Mesendoderm (in vitro differentiated cells): ENCODE measurements at regions not wholly inside any gene's neighbourhood (a gene's known extent, or its start where the extent isn't known, plus 50 kb on each side); places are given as distances from the start of the nearest gene placed in this dataset.

Experiments
- DNase-seq: peaks from one replicate; pipeline ENCODE4 v3.0.0; 2013
- H2AK5ac ChIP-seq: 2 replicates; pipeline ENCODE4 v1.6.1; 2013; ENCODE audit warnings: low read length, inconsistent platforms
- H2BK120ac ChIP-seq: 2 replicates; pipeline ENCODE4 v1.6.1; 2013; ENCODE audit warnings: low read depth, mild to moderate bottlenecking, low read length, moderate library complexity, mixed read lengths
- H2BK15ac ChIP-seq: replicated peaks from 2 replicates; pipeline ENCODE4 v1.6.1; 2013; ENCODE audit warnings: low read depth, mild to moderate bottlenecking, moderate library complexity
- H2BK5ac ChIP-seq: 2 replicates; pipeline ENCODE4 v1.6.1; 2013; ENCODE audit warnings: low read length, inconsistent platforms
- H3K18ac ChIP-seq: 2 replicates; pipeline ENCODE4 v1.6.1; 2013; ENCODE audit warnings: mild to moderate bottlenecking, low read length, mixed read lengths
- H3K23ac ChIP-seq: one replicate; pipeline ENCODE4 v1.6.1; 2013; ENCODE audit warnings: low read length
- H3K27ac ChIP-seq: 2 replicates; pipeline ENCODE4 v1.5.1; 2013; ENCODE audit warnings: low read depth, mild to moderate bottlenecking, inconsistent platforms, low read length, moderate library complexity
- H3K27me3 ChIP-seq: 2 replicates; pipeline ENCODE4 v1.6.1; 2013; ENCODE audit warnings: low read length, control low read depth, mild to moderate bottlenecking, inconsistent platforms; ENCODE audit not compliant: insufficient read depth, poor library complexity
- H3K36me3 ChIP-seq: 2 replicates; pipeline ENCODE4 v1.6.1; 2013; ENCODE audit warnings: low read length, inconsistent platforms; ENCODE audit not compliant: control insufficient read depth, insufficient read depth
- H3K4ac ChIP-seq: one replicate; pipeline ENCODE4 v1.6.1; 2013; ENCODE audit warnings: low read depth, mild to moderate bottlenecking, low read length, moderate library complexity
- H3K4me1 ChIP-seq: 2 replicates; pipeline ENCODE4 v1.6.1; 2013; ENCODE audit warnings: low read depth, low read length, inconsistent platforms; ENCODE audit not compliant: control insufficient read depth
- H3K4me2 ChIP-seq: 2 replicates; pipeline ENCODE4 v1.6.1; 2013; ENCODE audit warnings: low read length
- H3K4me3 ChIP-seq: 2 replicates; pipeline ENCODE4 v1.5.1; 2013; ENCODE audit warnings: mild to moderate bottlenecking, low read length
- H3K56ac ChIP-seq: one replicate; pipeline ENCODE4 v1.6.1; 2013; ENCODE audit warnings: low read length
- H3K79me1 ChIP-seq: 2 replicates; pipeline ENCODE4 v1.6.1; 2013; ENCODE audit warnings: low read length, inconsistent platforms
- H3K79me2 ChIP-seq: 2 replicates; pipeline ENCODE4 v1.6.1; 2013; ENCODE audit warnings: mild to moderate bottlenecking, low read length; ENCODE audit not compliant: control insufficient read depth, insufficient read depth
- H3K9ac ChIP-seq: 2 replicates; pipeline ENCODE4 v1.6.1; 2013; ENCODE audit warnings: low read length, inconsistent platforms
- H4K5ac ChIP-seq: one replicate; pipeline ENCODE4 v1.6.1; 2013; ENCODE audit warnings: low read length
- H4K8ac ChIP-seq: one replicate; pipeline ENCODE4 v1.6.1; 2013; ENCODE audit warnings: low read depth, mild to moderate bottlenecking, control low read depth, low read length, moderate library complexity
- WGBS: extraction: QIAGEN DNeasy Blood & Tissue Kit; methylation state at CpG from one replicate; pipeline ENCODE4 v1.1.7; 2013; ENCODE audit warnings: low lambda C conversion rate, missing lambda C conversion rate; ENCODE audit not compliant: insufficient coverage; ENCODE audit errors: extremely low coverage; 5-methylcytosine and 5-hydroxymethylcytosine counted together

DNA sequence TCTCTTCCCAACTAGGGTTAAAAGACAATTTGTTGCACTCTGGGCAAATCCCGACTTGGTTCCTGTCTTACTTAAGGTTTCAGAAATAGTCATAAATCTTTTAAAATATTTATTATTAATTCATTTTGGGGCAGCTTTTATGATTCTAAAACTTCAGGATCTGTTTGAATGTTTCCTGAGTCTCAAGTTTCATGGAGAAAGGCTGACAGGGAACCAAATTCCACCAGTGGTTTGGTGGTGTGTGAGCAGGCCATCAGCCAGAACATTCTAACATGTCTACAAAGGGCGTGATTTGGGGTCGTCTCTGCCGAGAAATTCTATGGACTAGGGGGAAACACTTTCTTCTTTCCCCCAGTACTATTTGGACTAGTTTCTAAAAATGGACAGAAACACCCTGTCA lies 366.4 kb downstream of the ZNF521 start:
- H2BK5ac ChIP-seq: peak overlapping the region; percentile 15
- no CpG with 5 or more reads among the region's 4 CpGs for WGBS
- no peak overlapping the region for H3K9ac ChIP-seq
- no peaks in the 10 kb centered on the region for H3K27me3 ChIP-seq
- H2BK120ac ChIP-seq: no peak overlapping the region
- peak overlapping the region; percentile 16 for H3K4ac ChIP-seq
- H3K4me3 ChIP-seq: no peak overlapping the region
- peak overlapping the region; percentile 42 for H2BK15ac ChIP-seq
- H2AK5ac ChIP-seq: no peak overlapping the region
- no peaks in the 10 kb centered on the region for H3K79me1 ChIP-seq
- no peak overlapping the region for H3K23ac ChIP-seq
- peak overlapping the region; percentile 91 for H4K8ac ChIP-seq
- DNase-seq: no peak
- H3K56ac ChIP-seq: peak overlapping the region; percentile 47
- H3K18ac ChIP-seq: peak overlapping the region; percentile 69
- no peak overlapping the region for H4K5ac ChIP-seq
- H3K4me1 ChIP-seq: peaks cover 10% of the 10 kb centered on the region
- H3K79me2 ChIP-seq: no peaks in the 10 kb centered on the region
- no peaks in the 10 kb centered on the region for H3K36me3 ChIP-seq
- no peak overlapping the region for H3K27ac ChIP-seq
- no peak overlapping the region for H3K4me2 ChIP-seq

GRCh38 chr18:24986666-24987302 lies 365.2 kb downstream of the ZNF521 start:
- Histone ChIP-seq H3K23ac (no peak overlapping the region), H2BK120ac (no peak overlapping the region), H4K8ac (no peak overlapping the region), H2BK15ac (no peak overlapping the region), H3K56ac (peak overlapping the region; percentile 71), H3K4me3 (no peak overlapping the region), H3K79me2 (no peaks in the 10 kb centered on the region), H3K4ac (peak overlapping the region; percentile 79), H3K4me1 (peaks cover 12% of the 10 kb centered on the region), H4K5ac (peak overlapping the region; percentile 85), H2BK5ac (peak overlapping the region; percentile 64), H3K27me3 (no peaks in the 10 kb centered on the region), H3K9ac (peak overlapping the region; percentile 66), H3K36me3 (no peaks in the 10 kb centered on the region), H3K4me2 (no peak overlapping the region), H3K79me1 (no peaks in the 10 kb centered on the region), H2AK5ac (no peak overlapping the region), H3K18ac (peak overlapping the region; percentile 70), H3K27ac (peak overlapping the region; percentile 67)
- DNase-seq: peak; percentile 48
- WGBS: no CpG with 5 or more reads among the region's 6 CpGs

DNA sequence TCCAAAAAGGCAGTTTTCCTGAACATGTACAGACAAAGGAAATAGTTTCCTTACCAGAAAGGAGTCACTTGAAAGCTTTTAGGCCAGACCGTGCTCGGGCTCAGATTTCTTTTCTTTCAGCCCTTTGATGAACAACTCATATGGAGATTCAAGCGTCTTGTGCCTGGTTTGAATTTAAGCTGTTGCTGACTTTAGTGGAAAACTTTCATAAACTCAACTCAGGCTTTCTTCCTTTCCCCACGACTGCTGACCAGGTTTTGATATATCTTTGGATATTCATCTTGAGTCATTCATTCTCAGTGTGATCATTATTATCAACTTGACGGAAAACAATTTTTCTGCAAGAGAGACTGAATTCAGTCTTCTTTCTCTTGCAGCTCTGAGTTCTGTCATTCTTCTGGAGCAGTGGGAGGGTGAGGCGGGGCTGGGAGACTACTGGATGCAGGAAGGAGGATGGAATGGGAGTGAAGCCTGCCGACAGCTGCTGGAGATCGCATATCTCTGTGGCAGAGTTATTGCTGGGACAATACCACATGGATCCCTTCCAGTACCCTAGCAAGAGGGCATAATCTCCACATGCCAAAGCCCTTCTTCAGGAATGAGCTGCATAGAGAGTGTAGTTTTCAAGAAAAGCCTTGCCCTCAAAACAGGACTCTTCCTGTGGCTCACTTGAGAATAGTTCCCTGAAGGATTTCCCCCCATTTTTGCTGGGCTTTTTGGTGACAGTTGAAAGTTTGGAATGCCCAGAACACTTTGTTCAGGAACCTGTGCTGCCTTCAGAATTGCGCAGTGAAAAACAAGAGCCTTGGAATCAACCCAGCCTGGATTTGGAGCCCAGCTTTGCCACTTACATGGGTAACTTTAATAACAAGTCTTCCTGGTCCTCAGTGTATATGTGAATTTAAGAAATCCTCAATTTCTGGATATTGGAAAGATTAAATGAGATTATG lies 364.4 kb downstream of the ZNF521 start:
- no peak overlapping the region for H3K4me3 ChIP-seq
- H3K79me2 ChIP-seq: no peaks in the 10 kb centered on the region
- H2BK15ac ChIP-seq: peak overlapping the region; percentile 60
- H2AK5ac ChIP-seq: no peak overlapping the region
- WGBS: no CpG with 5 or more reads among the region's 9 CpGs
- H2BK120ac ChIP-seq: peak overlapping the region; percentile 95
- no peak overlapping the region for H3K23ac ChIP-seq
- peak overlapping the region; percentile 48 for H3K4ac ChIP-seq
- H3K56ac ChIP-seq: peak overlapping the region; percentile 71
- peaks cover 12% of the 10 kb centered on the region for H3K4me1 ChIP-seq
- no peak overlapping the region for H3K4me2 ChIP-seq
- no peaks in the 10 kb centered on the region for H3K79me1 ChIP-seq
- peak overlapping the region; percentile 7 for H2BK5ac ChIP-seq
- peak overlapping the region; percentile 91 for H3K18ac ChIP-seq
- H3K27ac ChIP-seq: no peak overlapping the region
- H4K5ac ChIP-seq: no peak overlapping the region
- H4K8ac ChIP-seq: no peak overlapping the region
- no peaks in the 10 kb centered on the region for H3K36me3 ChIP-seq
- peak overlapping the region; percentile 66 for H3K9ac ChIP-seq
- H3K27me3 ChIP-seq: no peaks in the 10 kb centered on the region
- peak; percentile 68 for DNase-seq

GRCh38 chr18:24988253-24988840 lies 363.6 kb downstream of the ZNF521 start:
- peak overlapping the region; percentile 75 for H2BK15ac ChIP-seq
- no peak for DNase-seq
- no CpG with 5 or more reads among the region's 7 CpGs for WGBS
- peak overlapping the region; percentile 56 for H3K18ac ChIP-seq
- no peak overlapping the region for H3K4me2 ChIP-seq
- H2BK5ac ChIP-seq: no peak overlapping the region
- peak overlapping the region; percentile 48 for H3K4ac ChIP-seq
- no peak overlapping the region for H3K23ac ChIP-seq
- no peak overlapping the region for H2BK120ac ChIP-seq
- no peaks in the 10 kb centered on the region for H3K36me3 ChIP-seq
- H3K79me2 ChIP-seq: no peaks in the 10 kb centered on the region
- H4K8ac ChIP-seq: no peak overlapping the region
- H3K4me3 ChIP-seq: no peak overlapping the region
- no peaks in the 10 kb centered on the region for H3K79me1 ChIP-seq
- peaks cover 12% of the 10 kb centered on the region for H3K4me1 ChIP-seq
- peak overlapping the region; percentile 10 for H3K9ac ChIP-seq
- no peak overlapping the region for H3K27ac ChIP-seq
- peak overlapping the region; percentile 56 for H3K56ac ChIP-seq
- H2AK5ac ChIP-seq: no peak overlapping the region
- no peak overlapping the region for H4K5ac ChIP-seq
- H3K27me3 ChIP-seq: no peaks in the 10 kb centered on the region

- Histone ChIP-seq H3K18ac (peak overlapping the region; percentile 76), H3K4ac (peak overlapping the region; percentile 71), H3K4me3 (no peak overlapping the region), H3K79me2 (no peaks in the 10 kb centered on the region), H3K36me3 (no peaks in the 10 kb centered on the region), H2BK15ac (no peak overlapping the region), H3K27me3 (no peaks in the 10 kb centered on the region), H3K79me1 (no peaks in the 10 kb centered on the region), H3K4me1 (peaks cover 12% of the 10 kb centered on the region), H3K27ac (peak overlapping the region; percentile 21), H2BK5ac (peak overlapping the region; percentile 71), H3K56ac (peak overlapping the region; percentile 59), H2AK5ac (peak overlapping the region; percentile 35), H2BK120ac (no peak overlapping the region), H3K4me2 (no peak overlapping the region), H3K23ac (no peak overlapping the region), H4K8ac (no peak overlapping the region), H4K5ac (no peak overlapping the region), H3K9ac (no peak overlapping the region)
- DNase-seq: peak; percentile 89
- no CpG with 5 or more reads among the region's 7 CpGs for WGBS
These were observed 362.0 kb downstream of the ZNF521 start for GRCh38 chr18:24989760-24990593.
